HG02610 (cell line): ENCODE measurements at regions not wholly inside any gene's neighbourhood (a gene's known extent, or its start where the extent isn't known, plus 50 kb on each side); places are given as distances from the start of the nearest gene placed in this dataset.
"Not testable (repeated sequence)": the region's sequence is repeated elsewhere in the genome, so short reads cannot be mapped to it uniquely, and the experiment has no call there.

Source experiments
- ATAC-seq: cut with Tn5 transposase; IDR thresholded peaks from one replicate; pipeline ENCODE4 v1.9.1; 2021; ENCODE audit warnings: mild to moderate bottlenecking, moderate library complexity; ENCODE audit not compliant: unreplicated experiment

DNA sequence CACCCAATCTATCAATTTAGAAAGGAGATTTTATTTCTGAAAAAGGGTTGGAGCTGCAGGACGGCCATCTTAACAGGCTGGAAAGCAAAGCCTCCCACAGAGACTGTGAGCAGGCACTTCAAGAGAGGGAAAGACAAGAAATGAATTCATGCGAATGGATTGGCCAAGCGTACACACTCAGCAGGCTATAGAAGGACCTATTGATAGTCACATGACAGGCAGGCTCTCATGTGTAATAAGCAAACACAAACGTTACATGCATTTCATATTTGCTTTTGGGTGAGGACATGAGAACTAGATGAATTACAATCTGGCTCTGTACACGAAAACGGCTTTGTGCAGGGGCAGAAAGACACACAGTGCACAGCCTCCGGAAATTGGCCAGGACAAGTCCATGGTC lies 83.9 kb upstream of the GOLGA6L6 start:
- ATAC-seq, result not testable (repeated sequence)

- ATAC-seq, result not testable (repeated sequence)
Measured at GRCh38 chr15:20624085-20624484, 82.5 kb upstream of the GOLGA6L6 start.

GRCh38 chr15:20622117-20622516 lies 80.5 kb upstream of the GOLGA6L6 start:
- not testable (repeated sequence) for ATAC-seq

GRCh38 chr15:20614549-20614948 lies 72.9 kb upstream of the GOLGA6L6 start:
- ATAC-seq, result not testable (repeated sequence)

- not testable (repeated sequence) for ATAC-seq
Measured at GRCh38 chr15:20612796-20613195, 71.2 kb upstream of the GOLGA6L6 start.

- not testable (repeated sequence) for ATAC-seq
Measured at GRCh38 chr15:20612356-20612755, 70.8 kb upstream of the GOLGA6L6 start.

- not testable (repeated sequence) for ATAC-seq
Measured at GRCh38 chr15:20611667-20612290, 70.2 kb upstream of the GOLGA6L6 start.

DNA sequence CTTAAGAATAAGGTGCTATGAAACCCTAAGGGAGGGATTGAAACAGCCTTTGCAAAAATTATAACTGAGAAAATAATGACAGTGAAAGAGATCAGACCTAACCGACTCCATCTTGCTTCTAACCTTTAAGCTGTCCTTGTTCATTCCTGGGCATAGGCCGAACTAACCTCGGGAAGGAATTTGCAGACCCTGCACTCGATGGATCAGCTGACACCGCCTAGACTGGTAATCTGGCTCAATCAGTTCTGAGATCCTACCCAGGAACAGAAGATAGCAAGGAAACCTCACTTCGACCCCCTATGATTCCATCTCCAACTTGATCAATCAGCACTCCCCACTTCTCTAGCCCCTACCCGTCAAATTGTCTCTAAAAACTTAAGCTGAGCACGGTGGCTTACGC lies 66.6 kb upstream of the GOLGA6L6 start:
- not testable (repeated sequence) for ATAC-seq

GRCh38 chr15:20597245-20597644 lies 55.6 kb upstream of the GOLGA6L6 start:
- not testable (repeated sequence) for ATAC-seq

- not testable (repeated sequence) for ATAC-seq
Measured at GRCh38 chr15:20594219-20594618, 52.6 kb upstream of the GOLGA6L6 start.

GRCh38 chr15:20591936-20592335 lies 50.3 kb upstream of the GOLGA6L6 start:
- ATAC-seq, result not testable (repeated sequence)
